Astrocyte of the hippocampus (primary cell): ENCODE measurements at regions not wholly inside any gene's neighbourhood (a gene's known extent, or its start where the extent isn't known, plus 50 kb on each side); places are given as distances from the start of the nearest gene placed in this dataset.
"Not testable (repeated sequence)": the region's sequence is repeated elsewhere in the genome, so short reads cannot be mapped to it uniquely, and the experiment has no call there.

Source experiments
- DNase-seq: peaks from one replicate; pipeline ENCODE4 v3.0.0; 2011; ENCODE audit warnings: low read depth, low spot score

DNA sequence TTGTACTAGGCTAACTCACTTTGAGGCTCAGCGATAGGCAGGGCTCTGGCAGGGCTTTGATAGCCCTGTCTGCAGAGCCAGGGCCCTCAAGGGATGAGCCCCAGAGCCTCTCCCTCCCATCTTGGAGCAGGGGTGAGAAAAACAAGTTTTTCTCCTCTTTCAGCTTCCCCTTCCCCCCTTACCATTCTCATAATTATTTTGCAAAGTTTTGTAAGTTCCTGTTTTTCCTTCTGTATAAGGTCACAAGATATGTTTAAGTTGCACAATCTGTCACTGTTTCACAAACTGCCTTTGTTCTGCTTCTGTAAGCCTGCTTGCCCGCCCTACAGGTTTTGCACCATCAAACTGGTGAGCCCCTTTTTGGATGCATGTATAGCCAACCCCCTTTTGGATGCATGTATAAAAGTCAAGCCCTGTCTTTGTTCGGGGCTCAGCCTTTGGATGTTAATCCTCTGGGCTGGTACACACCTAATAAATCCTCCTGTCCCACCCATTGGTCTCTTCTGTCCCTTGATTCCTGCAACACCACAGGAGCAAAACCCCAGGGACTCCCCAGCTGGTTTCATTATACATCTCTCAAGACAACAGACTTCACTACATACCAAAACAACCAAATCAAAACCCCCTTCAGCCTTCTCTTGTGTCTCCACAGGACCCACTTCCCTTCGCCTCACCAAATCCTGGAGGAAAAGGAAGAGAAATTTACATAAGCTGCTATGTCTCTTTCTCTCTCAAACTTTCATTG lies 52.5 kb upstream of the RESF1 start:
- no peak for DNase-seq

DNA sequence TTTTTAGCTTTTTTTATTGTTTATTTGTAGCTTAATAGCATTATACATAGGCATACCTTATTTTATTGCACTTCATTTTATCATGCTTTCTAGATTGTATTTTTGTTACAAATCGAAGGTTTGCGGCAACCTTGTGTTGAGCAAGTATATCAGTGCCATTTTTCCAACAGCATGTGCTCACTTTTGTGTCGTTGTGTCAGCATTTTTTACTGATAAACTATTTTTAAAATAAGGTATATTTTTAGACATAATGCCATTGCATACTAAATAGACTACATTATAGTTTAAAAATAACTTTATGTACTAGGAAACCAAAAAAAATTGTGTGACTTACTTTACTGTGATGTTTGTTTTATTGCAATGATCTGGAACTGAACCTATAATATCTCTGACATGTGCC lies 56.2 kb upstream of the RESF1 start:
- DNase-seq, result no peak

DNA sequence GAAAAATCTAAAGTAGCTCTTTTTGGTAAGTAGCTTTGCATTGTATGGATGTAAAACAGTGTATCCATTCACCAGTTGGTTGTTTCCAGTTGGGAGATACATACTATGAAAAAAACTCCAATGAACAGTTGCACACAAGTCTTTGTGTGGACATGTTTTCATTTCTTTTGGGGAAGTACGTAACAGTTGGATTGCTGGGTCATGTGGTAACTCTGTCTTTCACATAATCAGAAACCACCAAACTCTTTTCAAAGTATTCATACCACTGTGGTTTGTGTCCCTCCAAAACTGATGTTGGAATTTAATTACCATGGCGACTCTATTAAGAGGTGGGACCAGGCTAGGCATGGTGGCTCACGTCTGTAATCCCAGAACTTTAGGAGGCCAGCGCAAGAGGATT lies 58.9 kb upstream of the RESF1 start:
- peak; percentile 71 for DNase-seq

DNA sequence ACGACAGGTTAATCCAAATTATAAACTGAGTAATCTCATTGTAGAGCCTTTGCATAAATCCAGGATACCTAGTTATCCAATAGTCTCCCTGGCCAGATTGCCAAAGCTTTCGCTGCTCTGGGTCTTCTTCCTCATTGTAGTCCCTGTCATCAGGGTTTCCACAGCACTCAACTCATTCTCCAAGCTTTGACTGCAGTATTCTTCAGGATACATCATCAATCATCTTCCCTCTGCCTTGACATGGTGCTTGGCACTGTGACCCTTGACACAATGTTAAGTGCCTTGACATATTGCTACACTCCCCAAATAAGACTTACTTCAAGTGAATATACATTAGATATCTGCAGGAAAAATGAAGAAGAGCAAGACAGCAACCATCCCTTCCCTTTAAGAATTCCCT lies 60.1 kb upstream of the RESF1 start:
- DNase-seq, result no peak

DNA sequence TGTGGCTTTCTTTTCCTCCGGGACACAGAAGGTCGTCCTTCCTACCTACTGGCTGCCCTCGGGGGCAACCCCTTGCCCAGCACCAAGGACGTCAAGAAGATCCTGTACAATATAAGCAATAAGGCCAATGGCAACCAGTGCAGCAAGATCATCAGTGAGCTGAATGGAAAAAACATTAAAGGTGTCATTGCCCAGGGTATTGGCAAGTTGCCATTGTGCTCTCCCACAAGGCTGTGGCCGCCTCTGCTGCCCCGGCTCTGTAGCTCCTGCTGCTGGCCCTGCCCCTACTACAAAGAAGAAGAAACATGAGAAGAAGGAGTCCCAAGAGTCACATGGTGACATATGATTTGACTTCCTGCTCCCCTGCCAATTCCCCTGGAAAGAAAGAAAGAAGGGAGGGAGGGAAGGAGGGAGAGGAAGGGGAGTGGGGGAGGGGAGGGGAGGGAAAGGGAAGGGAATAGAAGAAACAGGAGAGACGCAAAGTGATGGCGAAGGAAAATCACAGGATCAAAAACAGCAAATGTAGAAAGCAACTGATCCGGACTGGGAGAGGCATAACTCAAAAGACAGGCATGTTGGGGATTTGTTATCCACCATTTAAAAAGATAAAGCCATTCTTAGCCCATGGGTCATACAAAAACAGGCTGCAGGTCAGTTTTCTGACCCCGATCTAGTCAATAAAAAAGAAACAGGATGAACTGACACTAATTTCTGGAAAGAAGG lies 61.3 kb upstream of the RESF1 start:
- DNase-seq, result peak; percentile 46

DNA sequence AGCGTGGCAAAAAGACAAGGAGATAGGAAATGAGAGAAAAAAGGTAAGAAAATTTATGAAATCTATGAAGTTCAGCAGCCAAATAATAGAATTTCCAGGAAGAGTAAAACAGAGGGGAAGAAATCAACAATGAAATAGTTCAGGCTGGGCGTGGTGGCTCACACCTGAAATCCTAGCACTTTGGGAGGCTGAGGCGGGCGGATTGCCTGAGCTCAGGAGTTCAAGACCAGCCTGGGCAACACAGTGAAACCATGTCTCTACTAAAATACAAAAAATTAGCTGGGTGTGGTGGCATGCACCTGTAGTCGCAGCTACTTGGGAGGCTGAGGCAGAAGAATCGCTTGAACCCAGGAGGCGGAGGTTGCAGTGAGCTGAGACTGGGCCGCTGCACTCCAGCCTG lies 62.1 kb upstream of the RESF1 start:
- DNase-seq, result not testable (repeated sequence)

DNA sequence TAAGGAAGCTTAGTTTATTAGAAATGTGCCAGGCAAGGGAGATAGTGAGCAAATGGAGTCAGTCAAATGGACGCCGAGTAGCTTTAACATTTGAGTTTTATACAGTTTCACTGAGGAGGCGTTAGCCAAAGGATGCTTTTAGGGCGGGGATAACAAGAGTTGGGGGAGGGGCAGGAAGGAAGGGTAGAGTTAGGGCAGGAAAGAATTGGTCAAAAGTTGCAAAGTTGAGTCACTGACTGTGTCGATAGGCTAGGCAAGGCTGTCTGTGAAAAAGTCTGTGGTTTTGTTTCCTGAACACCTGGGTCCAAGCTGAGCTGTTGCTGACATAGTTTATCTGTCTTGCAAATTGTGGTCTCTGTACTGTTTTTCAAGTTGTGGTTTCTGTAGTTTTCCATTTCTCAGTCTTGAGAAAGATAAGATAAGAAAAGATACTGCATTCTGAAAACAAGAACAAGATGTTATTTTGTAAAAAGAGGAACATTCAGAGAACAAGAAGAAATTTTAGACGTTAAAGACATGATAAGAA lies 62.6 kb upstream of the RESF1 start:
- DNase-seq, result peak; percentile 60

DNA sequence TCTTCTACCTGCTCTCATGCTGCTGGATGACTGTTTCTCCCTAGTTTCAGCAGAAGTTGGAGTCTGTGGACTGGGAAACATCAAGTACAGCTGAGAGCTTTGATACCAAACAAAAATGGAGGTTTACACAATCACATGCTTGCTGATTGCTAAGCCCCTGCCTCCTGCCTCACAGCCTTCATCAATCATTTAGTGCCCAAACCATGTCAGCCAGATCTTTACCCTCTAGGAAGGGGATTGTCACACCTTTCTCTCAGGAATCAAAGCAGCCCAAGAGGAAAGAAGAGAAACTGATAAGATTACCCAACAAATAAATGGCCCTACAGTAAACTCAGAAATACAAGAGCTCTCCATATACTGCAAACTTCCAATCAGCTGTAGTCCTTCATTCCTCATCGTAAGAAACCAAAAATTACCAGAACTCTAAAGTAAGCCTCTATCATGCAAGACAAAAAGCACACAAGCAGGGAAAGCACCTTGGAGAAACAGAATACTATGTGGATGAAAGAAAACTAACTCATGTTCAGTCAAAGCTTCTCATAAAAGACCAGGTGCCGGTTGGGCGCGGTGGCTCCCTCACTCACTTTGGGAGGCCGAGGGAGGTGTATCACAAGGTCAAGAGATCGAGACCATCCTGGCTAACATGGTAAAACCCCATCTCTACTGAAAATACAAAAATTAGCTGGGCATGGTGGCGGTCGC lies 63.6 kb upstream of the RESF1 start:
- DNase-seq, result no peak

DNA sequence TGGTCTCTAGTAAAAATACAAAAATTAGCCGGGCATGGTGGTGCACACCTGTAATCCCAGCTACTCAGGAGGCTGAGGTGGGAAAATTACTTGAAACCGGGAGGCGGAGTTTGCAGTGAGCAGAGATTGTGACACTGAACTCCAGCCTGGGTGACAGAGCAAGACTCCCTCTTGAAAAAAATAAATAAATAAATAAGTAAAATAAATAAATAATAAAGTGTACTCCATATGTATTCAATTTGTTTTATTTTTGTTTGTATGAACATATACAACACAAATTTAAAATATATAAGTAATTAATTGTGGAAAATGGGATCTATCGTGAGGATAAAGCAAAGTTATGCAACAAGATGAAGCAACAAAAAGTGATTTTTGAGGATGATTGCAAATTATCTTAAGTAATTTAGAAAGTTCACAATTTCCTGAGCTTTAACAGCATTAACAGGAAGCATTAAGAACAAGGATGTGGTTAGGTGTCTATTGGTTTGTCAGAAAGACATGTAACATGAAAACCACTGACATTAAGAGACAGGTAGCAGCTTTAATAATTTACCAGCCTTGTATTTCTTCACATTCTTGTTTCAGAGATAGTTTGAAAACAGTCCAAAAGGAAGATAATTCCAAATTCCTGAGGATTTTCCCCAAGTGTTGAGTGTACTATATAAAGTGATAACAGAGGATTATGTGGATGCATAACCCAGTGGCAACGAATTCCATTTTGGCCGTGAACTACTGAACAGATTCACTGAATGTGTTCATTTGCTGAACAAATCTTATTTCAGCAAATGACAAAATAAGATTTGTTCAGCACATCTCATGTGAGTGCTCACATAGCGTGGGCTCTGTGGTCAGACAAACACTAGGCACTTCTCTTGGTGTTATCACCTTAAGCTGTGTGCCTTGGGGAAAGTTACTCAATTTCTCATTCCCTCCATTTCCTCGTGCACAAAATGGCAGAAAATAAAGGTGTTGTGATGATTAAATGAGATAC lies 68.6 kb upstream of the RESF1 start:
- no peak for DNase-seq

DNA sequence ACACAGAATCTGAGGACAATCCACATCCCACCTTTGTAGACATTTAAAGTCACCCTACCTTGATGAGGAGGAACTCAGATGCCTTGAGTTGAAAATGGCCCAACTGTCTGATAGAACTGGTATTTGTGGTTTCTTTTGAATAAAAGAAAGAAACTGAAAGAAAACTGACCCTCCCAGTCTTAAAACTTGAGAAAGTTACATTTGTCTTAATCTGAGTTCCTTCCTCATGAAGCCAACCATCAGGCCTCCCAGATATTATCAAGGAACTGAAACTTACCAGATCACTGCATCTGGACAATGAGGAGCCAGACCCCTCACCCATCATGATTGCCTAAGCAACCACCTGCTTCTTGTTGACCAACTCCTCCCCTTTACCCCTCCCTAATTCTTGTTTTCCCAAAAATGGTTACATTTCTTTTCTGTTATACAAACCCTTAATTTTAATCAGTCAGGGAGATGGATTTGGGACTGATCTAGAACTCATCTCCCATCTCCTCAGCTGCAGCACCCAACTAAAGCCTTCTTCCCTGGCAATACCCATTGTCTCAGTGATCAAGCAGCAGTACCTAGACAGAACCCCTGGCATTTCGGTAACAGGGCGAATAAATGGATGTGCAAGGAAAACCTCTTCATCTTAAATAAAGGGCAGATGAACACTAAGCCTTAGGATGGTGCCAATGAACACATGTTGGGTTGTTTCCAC lies 72.0 kb upstream of the RESF1 start:
- no peak for DNase-seq

DNA sequence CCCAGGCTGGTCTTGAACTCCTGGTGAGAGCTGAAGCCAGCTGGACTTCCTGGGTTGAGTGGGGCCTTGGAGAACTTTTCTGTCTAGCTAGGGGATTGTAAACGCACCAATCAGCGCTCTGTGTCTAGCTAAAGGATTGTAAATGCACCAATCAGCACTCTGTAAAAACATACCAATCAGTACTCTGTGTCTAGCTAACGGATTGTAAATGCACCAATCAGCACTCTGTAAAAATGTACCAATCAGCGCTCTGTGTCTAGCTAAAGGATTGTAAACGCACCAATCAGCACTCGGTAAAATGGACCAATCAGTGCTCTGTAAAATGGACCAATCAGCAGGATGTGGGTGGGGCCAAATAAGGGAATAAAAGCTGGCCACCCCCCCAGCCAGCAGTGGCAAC lies 76.5 kb upstream of the RESF1 start:
- not testable (repeated sequence) for DNase-seq

DNA sequence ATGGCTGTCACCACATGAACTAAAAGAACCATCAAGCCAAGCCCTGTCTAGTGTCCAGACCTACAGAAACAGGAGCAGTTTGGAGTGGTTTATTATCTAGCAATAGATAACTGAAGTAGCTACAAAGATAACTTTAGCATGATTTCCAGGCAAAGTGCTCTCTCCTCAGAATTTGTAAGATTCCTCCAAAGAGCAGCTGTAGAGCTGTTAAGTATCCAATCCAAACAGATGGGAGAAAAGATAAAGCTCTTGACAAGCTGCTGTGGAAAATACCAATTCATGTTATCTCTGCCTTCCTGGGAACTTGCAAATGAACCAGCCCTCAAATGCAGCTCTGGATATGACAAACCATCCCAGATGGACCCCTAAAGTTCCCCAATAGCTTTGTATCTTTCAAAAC lies 78.9 kb upstream of the RESF1 start:
- DNase-seq, result no peak

DNA sequence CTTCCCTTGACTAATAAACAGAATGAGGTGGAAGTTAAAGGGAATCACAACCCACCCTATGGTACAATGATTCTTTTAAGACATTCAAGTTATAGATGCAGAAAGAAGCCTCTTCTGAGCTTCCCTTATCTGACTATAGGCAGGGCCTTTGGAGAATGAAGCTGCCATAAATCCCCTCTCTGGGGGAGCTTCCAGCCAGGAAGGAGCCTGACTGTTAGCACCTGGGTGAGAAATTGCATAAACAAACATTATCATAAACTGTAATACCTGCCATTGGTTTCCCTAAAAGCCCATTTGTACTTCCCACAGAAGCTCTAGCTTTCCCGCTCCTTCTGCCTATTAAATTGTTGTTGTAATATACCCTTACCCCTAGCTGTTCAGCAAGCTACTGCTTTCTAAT lies 81.3 kb upstream of the RESF1 start:
- no peak for DNase-seq

DNA sequence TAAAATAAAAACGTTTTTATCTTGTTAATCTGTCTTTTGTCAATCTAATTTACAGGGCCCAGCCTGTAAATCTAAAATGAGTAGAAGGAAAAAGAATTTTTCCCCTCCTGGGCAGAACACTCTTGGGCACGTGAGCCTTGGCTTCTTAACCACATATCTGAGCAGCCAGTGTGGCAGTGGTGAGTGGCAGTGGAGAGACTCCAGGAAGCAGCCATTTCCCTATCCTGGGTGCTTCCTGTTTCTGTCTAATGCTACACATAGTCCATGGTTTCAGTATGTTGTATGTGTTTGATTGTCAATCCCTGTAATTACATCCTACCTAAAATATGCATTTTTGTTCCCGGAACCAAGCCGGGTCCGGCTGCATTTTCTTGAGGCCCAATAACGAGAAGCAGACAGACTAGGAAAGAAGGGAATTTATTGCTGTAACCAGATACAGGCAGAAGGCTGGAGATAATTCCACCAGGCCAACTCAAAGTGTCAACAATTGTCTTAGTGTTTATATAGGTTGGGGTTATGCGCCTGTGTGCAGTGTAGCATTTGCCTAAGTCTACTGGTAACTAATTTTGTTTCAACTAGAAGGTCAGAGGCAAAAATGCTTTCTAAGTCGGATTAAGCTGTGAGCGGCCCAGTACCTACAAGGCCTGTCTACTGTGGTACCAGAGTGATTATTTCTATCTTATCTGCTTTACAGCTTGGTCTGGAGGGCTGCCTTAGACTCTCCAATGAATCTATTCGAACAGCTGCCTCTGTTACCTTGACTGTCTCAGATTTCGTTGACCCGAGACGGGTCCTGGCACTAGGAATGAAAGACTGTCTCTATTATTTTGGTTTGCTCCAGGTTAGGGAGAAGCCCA lies 82.4 kb upstream of the RESF1 start:
- DNase-seq, result no peak

DNA sequence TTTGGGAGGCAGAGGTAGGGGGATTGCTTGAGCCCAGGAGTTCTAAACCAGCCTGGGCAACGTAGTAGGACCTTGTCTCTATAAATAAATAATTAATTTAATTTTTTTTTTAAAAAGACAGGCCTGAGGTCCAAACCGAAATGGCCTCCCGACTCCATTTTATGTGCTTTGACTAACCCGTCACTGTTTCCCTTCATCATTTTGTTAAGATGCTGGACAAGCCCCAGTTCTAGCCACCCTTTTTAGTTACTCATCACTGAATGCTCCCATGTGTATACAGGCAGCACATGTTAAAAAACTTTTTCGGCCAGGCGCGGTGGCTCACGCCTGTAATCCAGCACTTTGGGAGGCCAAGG lies 83.6 kb upstream of the RESF1 start:
- DNase-seq, result no peak

DNA sequence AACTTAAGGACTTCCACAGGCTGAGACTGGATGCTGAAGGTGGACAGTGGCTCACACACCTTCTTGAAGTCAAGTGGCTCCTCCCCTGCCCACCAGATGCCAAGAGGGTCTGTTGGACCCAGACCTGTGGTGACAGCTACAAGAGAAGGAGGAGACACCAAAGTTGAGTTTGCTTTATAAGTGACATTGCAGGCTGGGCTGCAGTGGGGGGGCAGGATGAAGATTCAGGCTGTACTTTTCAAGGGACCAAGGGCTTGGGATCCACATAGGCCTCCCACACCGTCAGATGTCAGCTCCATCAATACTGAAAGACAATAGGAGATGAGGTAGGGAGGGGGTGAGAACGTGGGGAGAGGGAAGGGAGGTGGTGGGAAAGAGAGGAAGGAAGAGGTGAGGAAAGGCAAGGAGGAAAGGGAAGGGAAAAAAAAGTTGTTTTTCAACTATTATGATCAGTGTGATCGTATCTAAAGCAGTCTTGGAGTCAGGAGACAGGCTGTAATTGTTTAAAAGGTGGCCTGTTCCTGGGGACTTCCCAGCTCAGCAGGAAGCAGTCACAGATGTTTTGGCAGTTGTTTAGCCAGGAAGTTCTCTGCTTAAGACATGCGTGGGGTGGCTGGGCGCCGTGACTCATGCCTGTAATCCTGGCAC lies 84.1 kb upstream of the RESF1 start:
- DNase-seq, result peak; percentile 24

DNA sequence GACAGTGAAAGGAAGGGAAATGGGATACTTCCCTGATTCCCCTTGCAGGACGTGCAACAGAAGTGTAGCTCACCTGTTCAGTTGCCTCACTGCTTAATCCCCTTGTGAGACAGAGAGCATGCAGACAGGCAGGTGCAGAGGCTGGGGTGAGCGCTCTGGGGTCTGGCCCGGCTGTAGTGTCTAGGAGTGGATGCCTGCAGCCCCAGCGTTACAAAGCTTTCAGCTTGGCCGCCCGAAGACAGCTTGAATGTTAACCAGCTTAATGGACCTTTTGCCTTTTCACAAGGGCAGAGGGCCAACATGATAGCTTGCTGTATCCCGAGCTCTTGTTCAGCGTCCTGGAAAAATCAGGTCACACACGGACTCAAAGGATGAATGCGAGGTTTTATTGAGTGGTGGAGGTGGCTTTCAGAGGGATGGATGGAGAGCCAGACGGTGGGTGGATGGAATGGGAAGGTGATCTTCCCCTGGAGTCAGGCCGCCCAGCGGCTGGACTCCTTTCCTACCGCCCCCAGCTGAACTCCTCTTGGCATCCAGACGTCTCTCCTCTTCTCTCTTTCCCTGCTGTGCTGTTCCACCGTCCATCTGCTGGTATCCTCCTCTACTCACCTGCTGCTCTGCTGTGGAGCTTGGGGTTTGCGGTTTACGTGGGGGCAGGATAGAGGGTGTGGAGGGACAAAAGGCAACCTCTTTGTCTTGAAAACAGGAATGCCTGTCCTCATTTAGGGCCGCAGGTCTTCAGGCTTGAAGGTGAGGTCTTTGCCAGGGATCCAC lies 86.2 kb upstream of the RESF1 start:
- no peak for DNase-seq

DNA sequence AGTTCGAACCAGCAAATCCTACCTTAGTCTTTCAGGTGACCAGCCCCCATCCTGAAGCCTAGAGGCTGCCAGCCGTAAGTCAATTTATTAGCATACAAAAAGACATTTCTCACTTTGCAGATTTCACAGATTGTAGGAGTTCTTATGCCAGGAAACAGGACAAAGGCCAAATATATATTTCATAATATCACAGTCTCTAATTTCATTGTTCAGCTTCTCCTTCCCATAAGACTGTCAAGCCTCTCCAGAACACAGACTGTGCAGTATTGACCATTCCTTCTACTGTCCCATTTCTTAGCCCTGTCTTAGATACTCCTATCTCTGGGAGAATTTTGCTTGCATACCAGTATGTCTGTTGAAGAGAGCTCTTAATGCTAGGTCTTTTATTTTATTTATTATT lies 89.2 kb upstream of the RESF1 start:
- no peak for DNase-seq

DNA sequence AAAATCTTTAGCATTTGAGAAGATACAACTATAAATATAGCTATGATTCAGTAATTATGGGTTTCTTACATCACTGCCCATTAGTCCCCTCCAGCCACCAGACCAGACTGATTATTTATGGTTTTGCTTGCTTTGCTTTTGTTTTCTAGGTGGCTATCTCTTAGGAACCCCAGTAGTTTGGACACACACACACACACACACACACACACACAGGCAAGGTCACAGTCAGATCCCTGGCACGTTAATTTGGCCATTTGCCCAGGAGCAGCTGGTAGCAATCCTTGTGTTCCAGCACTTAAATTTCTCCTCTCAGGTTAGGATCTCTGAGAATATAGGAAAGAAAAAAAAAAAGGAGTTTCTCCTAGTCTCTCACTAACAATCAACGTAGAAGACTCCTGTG lies 90.2 kb upstream of the RESF1 start:
- DNase-seq, result peak; percentile 50
